H7 (cell line): ENCODE measurements at regions not wholly inside any gene's neighbourhood (a gene's known extent, or its start where the extent isn't known, plus 50 kb on each side); places are given as distances from the start of the nearest gene placed in this dataset.
A peak's percentile ranks its signal among the peaks of the same experiment; 100 is the strongest.
"Not testable (repeated sequence)": the region's sequence is repeated elsewhere in the genome, so short reads cannot be mapped to it uniquely, and the experiment has no call there.

ENCODE experiments used
- DNase-seq: peaks from one replicate; pipeline ENCODE4 v3.0.0; 2012
- H3K27me3 ChIP-seq: 2 replicates; pipeline ENCODE4 v1.6.0; 2011; ENCODE audit warnings: mild to moderate bottlenecking, low read length; ENCODE audit not compliant: control insufficient read depth, insufficient read depth
- H3K36me3 ChIP-seq: replicated peaks from 2 replicates; pipeline ENCODE4 v1.5.1; 2011; ENCODE audit warnings: low read length; ENCODE audit not compliant: control insufficient read depth, insufficient read depth
- H3K4me3 ChIP-seq: 2 replicates; pipeline ENCODE4 v1.5.1; 2011; ENCODE audit warnings: low read depth, mild to moderate bottlenecking, control low read depth, low read length, moderate library complexity; ENCODE audit not compliant: insufficient read depth

- DNase-seq: no peak
- H3K27me3 ChIP-seq: no peaks in the 10 kb centered on the region
- no peaks in the 10 kb centered on the region for H3K36me3 ChIP-seq
- no peak overlapping the region for H3K4me3 ChIP-seq
Measured at GRCh38 chr7:137135654-137136350, 207.7 kb downstream of the PTN start.

- no peaks in the 10 kb centered on the region for H3K36me3 ChIP-seq
- no peaks in the 10 kb centered on the region for H3K27me3 ChIP-seq
- DNase-seq: no peak
Measured at GRCh38 chr7:137130751-137131158, 212.8 kb downstream of the PTN start.

GRCh38 chr7:137129025-137129424 lies 214.5 kb downstream of the PTN start:
- DNase-seq: no peak
- no peaks in the 10 kb centered on the region for H3K36me3 ChIP-seq
- no peaks in the 10 kb centered on the region for H3K27me3 ChIP-seq
- H3K4me3 ChIP-seq: no peak overlapping the region

More at GRCh38 chr7:137130751-137131158, 212.8 kb downstream of the PTN start:
- no peak overlapping the region for H3K4me3 ChIP-seq

GRCh38 chr7:137127806-137128205 lies 215.7 kb downstream of the PTN start:
- no peak for DNase-seq
- Histone ChIP-seq H3K36me3 (no peaks in the 10 kb centered on the region), H3K4me3 (no peak overlapping the region), H3K27me3 (no peaks in the 10 kb centered on the region)

GRCh38 chr7:137127058-137127457 lies 216.5 kb downstream of the PTN start:
- no peak overlapping the region for H3K4me3 ChIP-seq
- no peaks in the 10 kb centered on the region for H3K27me3 ChIP-seq
- H3K36me3 ChIP-seq: no peaks in the 10 kb centered on the region
- no peak for DNase-seq

GRCh38 chr7:137122145-137122544 lies 221.4 kb downstream of the PTN start:
- DNase-seq: no peak
- H3K27me3 ChIP-seq: no peaks in the 10 kb centered on the region
- no peaks in the 10 kb centered on the region for H3K36me3 ChIP-seq
- no peak overlapping the region for H3K4me3 ChIP-seq

GRCh38 chr7:137120690-137121089 lies 222.8 kb downstream of the PTN start:
- no peak overlapping the region for H3K4me3 ChIP-seq
- no peaks in the 10 kb centered on the region for H3K36me3 ChIP-seq
- H3K27me3 ChIP-seq: no peaks in the 10 kb centered on the region
- no peak for DNase-seq

GRCh38 chr7:137110535-137110934 lies 233.0 kb downstream of the PTN start:
- no peak for DNase-seq
- no peaks in the 10 kb centered on the region for H3K27me3 ChIP-seq
- H3K4me3 ChIP-seq: no peak overlapping the region
- no peaks in the 10 kb centered on the region for H3K36me3 ChIP-seq

GRCh38 chr7:137110091-137110509 lies 233.4 kb downstream of the PTN start:
- Histone ChIP-seq H3K36me3 (no peaks in the 10 kb centered on the region), H3K27me3 (no peaks in the 10 kb centered on the region), H3K4me3 (no peak overlapping the region)
- DNase-seq: no peak

- H3K4me3 ChIP-seq, H3K36me3 ChIP-seq, DNase-seq: not testable (repeated sequence)
Measured at GRCh38 chr7:137107802-137108201, 235.7 kb downstream of the PTN start.

GRCh38 chr7:137103526-137103925 lies 235.1 kb downstream of the CHRM2 start:
- H3K27me3 ChIP-seq, H3K4me3 ChIP-seq, H3K36me3 ChIP-seq, DNase-seq: not testable (repeated sequence)

More at GRCh38 chr7:137107802-137108201, 235.7 kb downstream of the PTN start:
- not testable (repeated sequence) for H3K27me3 ChIP-seq

- Histone ChIP-seq H3K36me3 (no peaks in the 10 kb centered on the region), H3K4me3 (no peak overlapping the region), H3K27me3 (no peaks in the 10 kb centered on the region)
- DNase-seq: no peak
Measured at GRCh38 chr7:137097111-137097510, 228.7 kb downstream of the CHRM2 start.

- Histone ChIP-seq H3K27me3 (no peaks in the 10 kb centered on the region), H3K36me3 (no peaks in the 10 kb centered on the region), H3K4me3 (no peak overlapping the region)
- DNase-seq: no peak
Measured at GRCh38 chr7:137096607-137097006, 228.2 kb downstream of the CHRM2 start.

GRCh38 chr7:137093198-137093597 lies 224.7 kb downstream of the CHRM2 start:
- Histone ChIP-seq H3K36me3 (no peaks in the 10 kb centered on the region), H3K4me3 (no peak overlapping the region)
- DNase-seq: no peak

GRCh38 chr7:137091396-137091795 lies 222.9 kb downstream of the CHRM2 start:
- peak; percentile 44 for DNase-seq
- H3K4me3 ChIP-seq: no peak overlapping the region
- no peaks in the 10 kb centered on the region for H3K27me3 ChIP-seq
- no peaks in the 10 kb centered on the region for H3K36me3 ChIP-seq

More at GRCh38 chr7:137093198-137093597, 224.7 kb downstream of the CHRM2 start:
- H3K27me3 ChIP-seq: no peaks in the 10 kb centered on the region

GRCh38 chr7:137086896-137087295 lies 218.4 kb downstream of the CHRM2 start:
- Histone ChIP-seq H3K36me3 (no peaks in the 10 kb centered on the region), H3K27me3 (no peaks in the 10 kb centered on the region), H3K4me3 (no peak overlapping the region)
- DNase-seq: no peak
